ENCODE measurements at regions not wholly inside any gene's neighbourhood (a gene's known extent, or its start where the extent isn't known, plus 50 kb on each side); places are given as distances from the start of the nearest gene placed in this dataset.

DNA sequence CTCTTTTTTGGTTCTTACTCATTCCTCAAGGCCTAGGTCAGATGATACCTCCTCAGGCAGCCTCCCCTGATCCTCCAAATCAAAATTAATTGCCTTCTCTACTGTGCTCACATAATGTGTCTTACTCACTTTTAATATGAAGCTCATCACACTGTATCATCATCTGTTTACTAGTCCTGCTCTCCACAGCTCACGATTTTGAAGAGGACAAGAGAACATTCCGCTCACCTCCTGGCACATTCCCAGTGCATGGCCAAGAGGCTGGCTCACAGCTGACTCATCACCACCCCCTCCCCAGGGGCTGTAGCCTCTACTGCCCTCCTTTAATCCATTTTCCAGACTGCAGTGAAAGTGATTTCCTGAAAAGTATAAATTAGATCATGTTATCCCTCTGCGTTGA lies 133.1 kb downstream of the ALDH8A1 start:
- TF ChIP-seq CTCF (IDR thresholded peaks at IDR 0.05) = no peak
- no peaks in the 10 kb centered on the region for H3K36me3 ChIP-seq
- H3K27me3 ChIP-seq = peaks cover under 1% of the 10 kb centered on the region
- H3K4me3 ChIP-seq (ENCODE audit: low read depth in 1 of 2, low read length in 1 of 2) = no peak overlapping the region
- H3K9me3 ChIP-seq = no peaks in the 10 kb centered on the region
- no peak overlapping the region for H3K27ac ChIP-seq
- no peaks in the 10 kb centered on the region for H3K4me1 ChIP-seq (ENCODE audit: control insufficient read depth in 1 of 2, insufficient read depth in 1 of 2, low read depth in 1 of 2, low read length in 1 of 2)

DNA sequence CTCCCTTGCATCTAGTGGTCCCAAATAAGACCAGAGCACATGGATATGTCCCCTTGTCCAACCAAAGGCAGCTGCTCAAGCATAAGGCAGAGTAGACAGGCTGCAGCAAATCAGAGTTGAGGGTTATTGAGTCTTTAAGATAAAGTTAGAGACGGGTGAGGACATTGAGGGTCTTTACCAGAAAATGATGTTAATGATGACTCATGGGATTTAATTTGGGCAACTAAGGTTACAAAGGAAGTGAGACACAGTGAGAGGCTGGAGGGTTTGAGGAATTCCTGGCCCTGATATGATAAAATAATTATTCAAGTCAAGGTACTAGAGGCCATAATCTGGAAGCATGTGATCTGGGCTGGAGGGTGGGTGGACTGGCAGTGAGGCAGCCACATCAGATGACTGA lies 133.6 kb downstream of the ALDH8A1 start:
- H3K9me3 ChIP-seq = no peaks in the 10 kb centered on the region
- no peak overlapping the region for H3K27ac ChIP-seq
- H3K36me3 ChIP-seq = no peaks in the 10 kb centered on the region
- H3K4me3 ChIP-seq (ENCODE audit: low read depth in 1 of 2, low read length in 1 of 2) = no peak overlapping the region
- no peak for TF ChIP-seq CTCF (IDR thresholded peaks at IDR 0.05)
- H3K27me3 ChIP-seq = peaks cover 6% of the 10 kb centered on the region
- no peaks in the 10 kb centered on the region for H3K4me1 ChIP-seq (ENCODE audit: control insufficient read depth in 1 of 2, insufficient read depth in 1 of 2, low read depth in 1 of 2, low read length in 1 of 2)

GRCh38 chr6:134814076-134814695 lies 135.7 kb downstream of the ALDH8A1 start:
- no peak overlapping the region for H3K27ac ChIP-seq
- no peaks in the 10 kb centered on the region for H3K4me1 ChIP-seq (ENCODE audit: control insufficient read depth in 1 of 2, insufficient read depth in 1 of 2, low read depth in 1 of 2, low read length in 1 of 2)
- no peaks in the 10 kb centered on the region for H3K9me3 ChIP-seq
- no peak overlapping the region for H3K4me3 ChIP-seq (ENCODE audit: low read depth in 1 of 2, low read length in 1 of 2)
- peaks cover 19% of the 10 kb centered on the region for H3K27me3 ChIP-seq
- TF ChIP-seq CTCF (IDR thresholded peaks at IDR 0.05) = no peak
- H3K36me3 ChIP-seq = no peaks in the 10 kb centered on the region

- H3K4me3 ChIP-seq (ENCODE audit: low read depth in 1 of 2, low read length in 1 of 2) = no peak overlapping the region
- no peak for TF ChIP-seq CTCF (IDR thresholded peaks at IDR 0.05)
- peaks cover 23% of the 10 kb centered on the region for H3K27me3 ChIP-seq
- H3K36me3 ChIP-seq = no peaks in the 10 kb centered on the region
- no peaks in the 10 kb centered on the region for H3K4me1 ChIP-seq (ENCODE audit: control insufficient read depth in 1 of 2, insufficient read depth in 1 of 2, low read depth in 1 of 2, low read length in 1 of 2)
- H3K27ac ChIP-seq = no peak overlapping the region
- H3K9me3 ChIP-seq = no peaks in the 10 kb centered on the region
Measured at GRCh38 chr6:134813146-134813545, 136.8 kb downstream of the ALDH8A1 start.

- Histone ChIP-seq H3K27me3 (peaks cover 35% of the 10 kb centered on the region), H3K4me3 (ENCODE audit: low read depth in 1 of 2, low read length in 1 of 2) (no peak overlapping the region), H3K4me1 (ENCODE audit: control insufficient read depth in 1 of 2, insufficient read depth in 1 of 2, low read depth in 1 of 2, low read length in 1 of 2) (no peaks in the 10 kb centered on the region), H3K9me3 (no peaks in the 10 kb centered on the region), H3K36me3 (no peaks in the 10 kb centered on the region), H3K27ac (no peak overlapping the region)
- TF ChIP-seq CTCF (IDR thresholded peaks at IDR 0.05) = no peak
Measured at GRCh38 chr6:134810402-134810801, 139.5 kb downstream of the ALDH8A1 start.

DNA sequence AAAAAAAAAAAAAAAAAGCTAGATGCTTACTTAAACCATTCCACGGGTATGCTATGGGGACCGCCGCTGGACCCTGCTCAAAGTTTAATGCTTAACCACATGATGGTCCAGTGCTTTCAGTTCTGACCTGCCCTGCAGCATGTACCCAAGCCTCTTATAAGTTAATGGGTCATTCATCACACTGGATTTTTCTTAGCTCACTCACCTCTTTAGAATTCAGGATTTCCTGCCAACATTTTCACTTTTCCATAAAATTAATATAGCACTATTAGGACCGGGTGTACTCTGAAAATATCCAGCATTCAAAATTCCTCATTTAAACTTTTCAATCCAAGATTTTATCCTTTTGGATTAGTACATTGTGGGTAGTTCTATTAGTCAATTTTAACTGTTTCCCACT lies 140.8 kb downstream of the ALDH8A1 start:
- no peaks in the 10 kb centered on the region for H3K36me3 ChIP-seq
- no peak overlapping the region for H3K27ac ChIP-seq
- peaks cover 35% of the 10 kb centered on the region for H3K27me3 ChIP-seq
- no peak overlapping the region for H3K4me3 ChIP-seq (ENCODE audit: low read depth in 1 of 2, low read length in 1 of 2)
- H3K4me1 ChIP-seq (ENCODE audit: control insufficient read depth in 1 of 2, insufficient read depth in 1 of 2, low read depth in 1 of 2, low read length in 1 of 2) = no peaks in the 10 kb centered on the region
- H3K9me3 ChIP-seq = no peaks in the 10 kb centered on the region
- TF ChIP-seq CTCF (IDR thresholded peaks at IDR 0.05) = no peak
